Smooth muscle cell (in vitro differentiated cells): ENCODE measurements at regions not wholly inside any gene's neighbourhood (a gene's known extent, or its start where the extent isn't known, plus 50 kb on each side); places are given as distances from the start of the nearest gene placed in this dataset.

ENCODE experiments used
- DNase-seq: peaks from one replicate; lab custom pipeline; 2025; ENCODE audit not compliant: unreplicated experiment; lab: John Stamatoyannopoulos, UW
- H2AFZ ChIP-seq: fragments of 200-600 bp; sonication (generic); 2 replicates; pipeline ENCODE4 v1.6.0; 2016; ENCODE audit warnings: antibody characterized with exemption, low read depth, mild to moderate bottlenecking
- H3F3A ChIP-seq: fragments of 200-600 bp; sonication (generic); 2 replicates; pipeline ENCODE4 v1.6.0; 2017; ENCODE audit warnings: antibody characterized with exemption, low read depth
- H3K27ac ChIP-seq: fragments of 200-600 bp; sonication (generic); 2 replicates; pipeline ENCODE4 v1.5.1; 2016; ENCODE audit warnings: low read depth, mild to moderate bottlenecking
- H3K27me3 ChIP-seq: fragments of 200-600 bp; sonication (generic); 2 replicates; pipeline ENCODE4 v1.6.1; 2016; ENCODE audit warnings: low read depth, mild to moderate bottlenecking
- H3K36me3 ChIP-seq: fragments of 200-600 bp; sonication (generic); 2 replicates; pipeline ENCODE4 v1.5.1; 2016; ENCODE audit warnings: low read depth
- H3K4me1 ChIP-seq: fragments of 200-600 bp; sonication (generic); 2 replicates; pipeline ENCODE4 v1.5.1; 2016; ENCODE audit warnings: low read depth
- H3K4me2 ChIP-seq: fragments of 200-600 bp; sonication (generic); 2 replicates; pipeline ENCODE4 v1.6.0; 2016; ENCODE audit warnings: mild to moderate bottlenecking
- H3K4me3 ChIP-seq: fragments of 200-600 bp; sonication (generic); 2 replicates; pipeline ENCODE4 v1.5.1; 2016; ENCODE audit warnings: mild to moderate bottlenecking
- H3K79me2 ChIP-seq: fragments of 200-600 bp; sonication (generic); 2 replicates; pipeline ENCODE4 v1.6.0; 2016; ENCODE audit warnings: low read depth, mild to moderate bottlenecking
- H3K9ac ChIP-seq: fragments of 200-600 bp; sonication (generic); 2 replicates; pipeline ENCODE4 v1.6.0; 2016; ENCODE audit warnings: low read depth
- H3K9me3 ChIP-seq: fragments of 200-600 bp; sonication (generic); replicated peaks from 2 replicates; pipeline ENCODE4 v1.5.1; 2016; ENCODE audit warnings: low read depth
- H4K20me1 ChIP-seq: fragments of 200-600 bp; sonication (generic); 2 replicates; pipeline ENCODE4 v1.6.0; 2016; ENCODE audit warnings: low read depth
- WGBS: methylation state at CpG from one replicate; pipeline ENCODE4 v1.1.7; 2016; ENCODE audit warnings: low lambda C conversion rate; 5-methylcytosine and 5-hydroxymethylcytosine counted together
- TF ChIP-seq, protein P1 (sequence below): fragments of 200-600 bp; sonication (generic); IDR thresholded peaks from 2 replicates; pipeline ENCODE4 v1.5.1; 2017; ENCODE audit warnings: borderline replicate concordance, mild to moderate bottlenecking, antibody characterized with exemption; ENCODE audit not compliant: insufficient read depth, poor library complexity, severe bottlenecking

DNA sequence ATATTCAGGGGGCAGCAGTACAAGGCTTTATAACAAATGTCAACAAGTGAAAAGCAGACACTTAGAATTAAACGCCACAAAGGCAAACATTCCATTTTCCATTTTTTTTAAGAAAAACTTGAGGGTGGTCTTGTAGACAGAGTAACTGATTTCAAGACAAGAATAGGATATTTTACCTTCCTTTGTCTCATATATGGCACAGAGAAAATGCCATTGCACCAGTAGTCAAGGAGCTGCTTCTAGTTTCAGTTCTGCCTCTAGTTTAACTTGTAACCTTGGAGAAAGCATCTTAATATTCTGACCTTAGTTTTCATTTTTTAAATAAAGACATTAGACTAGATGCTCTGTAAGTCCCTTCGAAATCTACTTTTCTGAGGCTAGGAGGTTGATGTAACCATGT lies 355.3 kb upstream of the KCNN2 start:
- TF ChIP-seq, protein P1, sequence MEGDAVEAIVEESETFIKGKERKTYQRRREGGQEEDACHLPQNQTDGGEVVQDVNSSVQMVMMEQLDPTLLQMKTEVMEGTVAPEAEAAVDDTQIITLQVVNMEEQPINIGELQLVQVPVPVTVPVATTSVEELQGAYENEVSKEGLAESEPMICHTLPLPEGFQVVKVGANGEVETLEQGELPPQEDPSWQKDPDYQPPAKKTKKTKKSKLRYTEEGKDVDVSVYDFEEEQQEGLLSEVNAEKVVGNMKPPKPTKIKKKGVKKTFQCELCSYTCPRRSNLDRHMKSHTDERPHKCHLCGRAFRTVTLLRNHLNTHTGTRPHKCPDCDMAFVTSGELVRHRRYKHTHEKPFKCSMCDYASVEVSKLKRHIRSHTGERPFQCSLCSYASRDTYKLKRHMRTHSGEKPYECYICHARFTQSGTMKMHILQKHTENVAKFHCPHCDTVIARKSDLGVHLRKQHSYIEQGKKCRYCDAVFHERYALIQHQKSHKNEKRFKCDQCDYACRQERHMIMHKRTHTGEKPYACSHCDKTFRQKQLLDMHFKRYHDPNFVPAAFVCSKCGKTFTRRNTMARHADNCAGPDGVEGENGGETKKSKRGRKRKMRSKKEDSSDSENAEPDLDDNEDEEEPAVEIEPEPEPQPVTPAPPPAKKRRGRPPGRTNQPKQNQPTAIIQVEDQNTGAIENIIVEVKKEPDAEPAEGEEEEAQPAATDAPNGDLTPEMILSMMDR: no peak
- Histone ChIP-seq H3F3A (no peaks in the 10 kb centered on the region), H3K79me2 (no peaks in the 10 kb centered on the region), H3K27me3 (no peaks in the 10 kb centered on the region), H3K9ac (no peak overlapping the region), H3K9me3 (no peaks in the 10 kb centered on the region), H3K4me3 (no peak overlapping the region), H3K4me1 (no peaks in the 10 kb centered on the region), H3K36me3 (no peaks in the 10 kb centered on the region), H3K4me2 (no peak overlapping the region), H4K20me1 (no peaks in the 10 kb centered on the region), H2AFZ (no peak overlapping the region), H3K27ac (no peak overlapping the region)
- WGBS: 67% methylated on average over 2 of the region's 2 CpGs
- DNase-seq: no peak

DNA sequence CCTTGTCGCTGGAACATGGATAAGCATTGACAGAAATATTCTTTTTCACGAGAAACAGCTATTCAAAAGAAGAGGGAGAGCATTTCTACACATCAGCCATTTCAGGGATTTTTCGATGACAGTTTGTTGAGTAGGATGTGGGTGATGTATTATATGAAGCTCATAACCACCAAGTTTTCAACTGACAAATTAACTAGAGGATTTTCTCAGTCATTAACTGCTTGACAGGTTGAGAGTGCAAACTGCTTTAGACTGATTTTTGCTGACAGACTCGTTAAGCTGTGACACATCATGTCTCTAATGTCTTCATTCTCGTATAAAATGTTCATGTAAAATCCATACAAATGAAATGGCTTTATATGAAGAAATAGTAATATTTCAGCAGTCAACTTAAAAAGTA lies 354.2 kb upstream of the KCNN2 start:
- H3K4me2 ChIP-seq: no peak overlapping the region
- TF ChIP-seq, protein P1: no peak
- 77% methylated on average over 5 of the region's 5 CpGs for WGBS
- H3K9ac ChIP-seq: no peak overlapping the region
- H4K20me1 ChIP-seq: no peaks in the 10 kb centered on the region
- H3K36me3 ChIP-seq: no peaks in the 10 kb centered on the region
- no peaks in the 10 kb centered on the region for H3K27me3 ChIP-seq
- H2AFZ ChIP-seq: no peak overlapping the region
- no peaks in the 10 kb centered on the region for H3F3A ChIP-seq
- DNase-seq: no peak
- H3K27ac ChIP-seq: no peak overlapping the region
- H3K4me1 ChIP-seq: no peaks in the 10 kb centered on the region
- no peaks in the 10 kb centered on the region for H3K79me2 ChIP-seq
- H3K9me3 ChIP-seq: no peaks in the 10 kb centered on the region
- no peak overlapping the region for H3K4me3 ChIP-seq

DNA sequence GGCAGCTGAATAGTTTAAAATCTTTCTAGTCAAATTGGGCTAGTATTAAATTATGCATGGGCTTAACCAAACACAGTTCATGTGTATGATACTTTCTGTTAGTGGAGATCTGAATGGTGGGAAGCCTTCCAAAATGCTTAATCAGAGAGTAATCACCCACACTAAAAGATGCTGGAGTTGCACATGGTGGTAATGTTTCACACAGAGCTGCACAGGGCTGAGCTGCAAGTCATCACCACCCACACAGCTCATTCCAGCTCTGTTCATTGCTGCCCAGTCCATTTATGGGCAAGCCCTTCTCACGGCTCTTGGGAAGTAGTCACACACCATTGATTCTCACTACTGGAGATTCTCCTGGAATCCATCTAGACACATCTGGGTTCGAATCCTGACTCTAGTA lies 351.5 kb upstream of the KCNN2 start:
- H3K27ac ChIP-seq: peak overlapping the region; percentile 45
- no peaks in the 10 kb centered on the region for H3K4me1 ChIP-seq
- H3K27me3 ChIP-seq: no peaks in the 10 kb centered on the region
- TF ChIP-seq, protein P1: no peak
- no peak overlapping the region for H2AFZ ChIP-seq
- H3K79me2 ChIP-seq: no peaks in the 10 kb centered on the region
- no peaks in the 10 kb centered on the region for H4K20me1 ChIP-seq
- H3K4me3 ChIP-seq: no peak overlapping the region
- no peaks in the 10 kb centered on the region for H3K36me3 ChIP-seq
- H3F3A ChIP-seq: no peaks in the 10 kb centered on the region
- no peaks in the 10 kb centered on the region for H3K9me3 ChIP-seq
- WGBS: 33% methylated on average over 2 of the region's 2 CpGs
- no peak overlapping the region for H3K9ac ChIP-seq
- DNase-seq: peak; percentile 3
- no peak overlapping the region for H3K4me2 ChIP-seq

DNA sequence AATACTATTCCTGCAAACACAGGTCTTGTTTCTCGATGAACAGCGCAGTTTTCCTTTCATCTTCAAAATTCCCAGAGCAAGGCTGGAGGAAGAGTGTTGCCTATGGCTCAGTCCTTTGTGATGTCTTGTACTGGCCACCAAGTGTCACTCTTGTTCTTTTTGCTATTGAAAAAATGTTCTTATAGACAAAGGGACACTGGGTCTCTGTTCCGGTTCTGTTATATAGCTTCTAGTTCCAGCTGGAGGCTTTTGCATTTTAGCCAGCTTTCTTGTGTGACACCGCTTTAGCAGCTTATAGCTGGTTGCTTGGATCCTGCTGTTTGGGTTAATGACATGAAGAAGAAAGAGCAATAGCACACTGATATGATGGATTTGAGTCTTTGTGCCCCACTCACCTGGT lies 343.7 kb upstream of the KCNN2 start:
- no peaks in the 10 kb centered on the region for H3K4me1 ChIP-seq
- H3K79me2 ChIP-seq: no peaks in the 10 kb centered on the region
- H3K36me3 ChIP-seq: no peaks in the 10 kb centered on the region
- H3K27me3 ChIP-seq: no peaks in the 10 kb centered on the region
- no peaks in the 10 kb centered on the region for H3F3A ChIP-seq
- H3K4me2 ChIP-seq: no peak overlapping the region
- no peaks in the 10 kb centered on the region for H4K20me1 ChIP-seq
- no peak for DNase-seq
- no peak overlapping the region for H2AFZ ChIP-seq
- H3K27ac ChIP-seq: no peak overlapping the region
- H3K9ac ChIP-seq: no peak overlapping the region
- WGBS: 78% methylated on average over 4 of the region's 4 CpGs
- no peaks in the 10 kb centered on the region for H3K9me3 ChIP-seq
- TF ChIP-seq, protein P1: peak; percentile 27
- no peak overlapping the region for H3K4me3 ChIP-seq
